Astrocyte (in vitro differentiated cells and primary cell): ENCODE measurements at regions not wholly inside any gene's neighbourhood (a gene's known extent, or its start where the extent isn't known, plus 50 kb on each side); places are given as distances from the start of the nearest gene placed in this dataset.

Source experiments
- DNase-seq: peaks from one replicate; pipeline ENCODE4 v3.0.0-alpha.2; 2010; ENCODE audit warnings: low read depth
- FAIRE-seq: peaks from 2 replicates; lab custom pipeline; 2011; peaks lifted over from hg19 to GRCh38; lab: Jason Lieb, UNC
- H2AFZ ChIP-seq: 2 replicates; pipeline ENCODE4 v1.6.0; 2012; ENCODE audit warnings: low read depth, low read length, inconsistent platforms
- H3K27ac ChIP-seq: 2 replicates; pipeline ENCODE4 v1.5.1; 2011; ENCODE audit warnings: low read depth, low read length, inconsistent platforms
- H3K27me3 ChIP-seq: 2 replicates; pipeline ENCODE4 v1.6.0; 2011; ENCODE audit warnings: low read length, inconsistent platforms; ENCODE audit not compliant: insufficient read depth
- H3K36me3 ChIP-seq: 2 replicates; pipeline ENCODE4 v1.5.1; 2011; ENCODE audit warnings: low read length, inconsistent platforms; ENCODE audit not compliant: insufficient read depth
- H3K4me1 ChIP-seq: 2 replicates; pipeline ENCODE4 v1.5.1; 2011; ENCODE audit warnings: low read length, inconsistent platforms; ENCODE audit not compliant: insufficient read depth
- H3K4me2 ChIP-seq: 2 replicates; pipeline ENCODE4 v1.6.0; 2012; ENCODE audit warnings: low read length, inconsistent platforms
- H3K4me3 ChIP-seq: 2 replicates; pipeline ENCODE4 v1.5.1; 2011; ENCODE audit warnings: low read depth, mild to moderate bottlenecking, low read length, inconsistent platforms; ENCODE audit not compliant: insufficient read depth
- H3K79me2 ChIP-seq: 2 replicates; pipeline ENCODE4 v1.6.0; 2012; ENCODE audit warnings: mild to moderate bottlenecking, low read length, inconsistent platforms; ENCODE audit not compliant: insufficient read depth
- H3K9ac ChIP-seq: 2 replicates; pipeline ENCODE4 v1.6.0; 2012; ENCODE audit warnings: mild to moderate bottlenecking, low read length, inconsistent platforms
- H3K9me3 ChIP-seq: 2 replicates; pipeline ENCODE4 v1.5.1; 2012; ENCODE audit warnings: low read depth, mild to moderate bottlenecking, low read length, inconsistent platforms; ENCODE audit not compliant: insufficient read depth
- H4K20me1 ChIP-seq: 2 replicates; pipeline ENCODE4 v1.6.0; 2012; ENCODE audit warnings: low read length, inconsistent platforms; ENCODE audit not compliant: insufficient read depth
- H3K27ac Mint-ChIP-seq: one replicate; pipeline ENCODE4 v1.8.0; 2021; ENCODE audit warnings: mild to moderate bottlenecking, mixed read lengths; ENCODE audit not compliant: unreplicated experiment
- H3K27me3 Mint-ChIP-seq: one replicate; pipeline ENCODE4 v1.8.0; 2021; ENCODE audit warnings: low read depth, mixed read lengths; ENCODE audit not compliant: unreplicated experiment
- H3K36me3 Mint-ChIP-seq: one replicate; pipeline ENCODE4 v1.8.0; 2021; ENCODE audit warnings: low read depth, mixed read lengths; ENCODE audit not compliant: unreplicated experiment
- H3K4me1 Mint-ChIP-seq: one replicate; pipeline ENCODE4 v1.8.0; 2021; ENCODE audit warnings: low read depth, mixed read lengths; ENCODE audit not compliant: unreplicated experiment
- H3K4me3 Mint-ChIP-seq: one replicate; pipeline ENCODE4 v1.8.0; 2021; ENCODE audit warnings: mild to moderate bottlenecking, moderate library complexity, mixed read lengths; ENCODE audit not compliant: unreplicated experiment
- H3K9me3 Mint-ChIP-seq: one replicate; pipeline ENCODE4 v1.8.0; 2021; ENCODE audit warnings: mild to moderate bottlenecking, mixed read lengths; ENCODE audit not compliant: unreplicated experiment
- CTCF ChIP-seq: IDR thresholded peaks from 2 replicates; pipeline ENCODE4 v1.5.1; 2011; ENCODE audit warnings: low read depth, mild to moderate bottlenecking, inconsistent platforms, low read length, moderate library complexity; ENCODE audit not compliant: insufficient read depth
- EZH2 ChIP-seq: IDR thresholded peaks from 2 replicates; pipeline ENCODE4 v1.6.1; 2012; ENCODE audit warnings: mild to moderate bottlenecking, low read length, inconsistent platforms; ENCODE audit not compliant: insufficient read depth

- no peaks in the 10 kb centered on the region for H3K36me3 ChIP-seq
- H3K27ac ChIP-seq = no peak overlapping the region
- H3K27me3 ChIP-seq = no peaks in the 10 kb centered on the region
- no peaks in the 10 kb centered on the region for H3K9me3 ChIP-seq
- DNase-seq = no peak
- H4K20me1 ChIP-seq = no peaks in the 10 kb centered on the region
- H3K4me1 ChIP-seq = no peaks in the 10 kb centered on the region
- H3K9ac ChIP-seq = no peak overlapping the region
- TF ChIP-seq EZH2 (no peak), CTCF (no peak)
- no peak overlapping the region for H2AFZ ChIP-seq
- no peak overlapping the region for H3K4me2 ChIP-seq
- no peak overlapping the region for H3K4me3 ChIP-seq
- H3K27ac Mint-ChIP-seq = no peak overlapping the region
- peaks cover 1% of the 10 kb centered on the region for H3K9me3 Mint-ChIP-seq
- H3K4me3 Mint-ChIP-seq = no peak overlapping the region
- peaks cover 12% of the 10 kb centered on the region for H3K27me3 Mint-ChIP-seq
- H3K4me1 Mint-ChIP-seq = peaks cover 3% of the 10 kb centered on the region
- H3K79me2 ChIP-seq = no peaks in the 10 kb centered on the region
- H3K36me3 Mint-ChIP-seq = no peaks in the 10 kb centered on the region
- FAIRE-seq = no peak
Measured at GRCh38 chr12:114975640-114976310, 291.8 kb upstream of the TBX3 start.

- no peak overlapping the region for H2AFZ ChIP-seq
- H4K20me1 ChIP-seq = no peaks in the 10 kb centered on the region
- no peaks in the 10 kb centered on the region for H3K27me3 ChIP-seq
- Mint-ChIP-seq H3K36me3 (no peaks in the 10 kb centered on the region), H3K4me1 (peaks cover 3% of the 10 kb centered on the region), H3K27ac (no peak overlapping the region), H3K4me3 (no peak overlapping the region), H3K27me3 (peaks cover 9% of the 10 kb centered on the region), H3K9me3 (peaks cover 1% of the 10 kb centered on the region)
- DNase-seq (no peak), FAIRE-seq (no peak)
- H3K9ac ChIP-seq = no peak overlapping the region
- H3K4me1 ChIP-seq = no peaks in the 10 kb centered on the region
- no peak overlapping the region for H3K4me3 ChIP-seq
- TF ChIP-seq CTCF = no peak
- no peak for TF ChIP-seq EZH2
- H3K36me3 ChIP-seq = no peaks in the 10 kb centered on the region
- H3K9me3 ChIP-seq = no peaks in the 10 kb centered on the region
- H3K27ac ChIP-seq = no peak overlapping the region
- no peaks in the 10 kb centered on the region for H3K79me2 ChIP-seq
- H3K4me2 ChIP-seq = no peak overlapping the region
Measured at GRCh38 chr12:114974826-114975639, 291.1 kb upstream of the TBX3 start.

- Histone ChIP-seq H4K20me1 (no peaks in the 10 kb centered on the region), H3K9ac (no peak overlapping the region), H3K4me1 (no peaks in the 10 kb centered on the region), H3K9me3 (no peaks in the 10 kb centered on the region), H3K79me2 (no peaks in the 10 kb centered on the region), H2AFZ (no peak overlapping the region), H3K4me3 (no peak overlapping the region), H3K27ac (no peak overlapping the region), H3K36me3 (no peaks in the 10 kb centered on the region), H3K27me3 (no peaks in the 10 kb centered on the region), H3K4me2 (no peak overlapping the region)
- Mint-ChIP-seq H3K27ac (no peak overlapping the region), H3K4me3 (no peak overlapping the region), H3K27me3 (peaks cover 12% of the 10 kb centered on the region), H3K36me3 (no peaks in the 10 kb centered on the region), H3K4me1 (peaks cover 3% of the 10 kb centered on the region), H3K9me3 (peaks cover 1% of the 10 kb centered on the region)
- FAIRE-seq (no peak), DNase-seq (no peak)
- TF ChIP-seq CTCF (no peak), EZH2 (no peak)
Measured at GRCh38 chr12:114974333-114974732, 290.4 kb upstream of the TBX3 start.
